Neuron (in vitro differentiated cells): ENCODE measurements at regions not wholly inside any gene's neighbourhood (a gene's known extent, or its start where the extent isn't known, plus 50 kb on each side); places are given as distances from the start of the nearest gene placed in this dataset.
"Not testable (repeated sequence)": the region's sequence is repeated elsewhere in the genome, so short reads cannot be mapped to it uniquely, and the experiment has no call there.

Experiments
- H2AFZ ChIP-seq: one replicate; pipeline ENCODE4 v1.6.1; 2013; ENCODE audit warnings: low read depth, mild to moderate bottlenecking, inconsistent platforms, low read length, moderate library complexity
- H3K27me3 ChIP-seq: one replicate; pipeline ENCODE4 v1.6.1; 2013; ENCODE audit warnings: low read length; ENCODE audit not compliant: insufficient read depth
- H3K36me3 ChIP-seq: one replicate; pipeline ENCODE4 v1.6.1; 2013; ENCODE audit warnings: low read length; ENCODE audit not compliant: insufficient read depth
- H3K4me1 ChIP-seq: one replicate; pipeline ENCODE4 v1.6.1; 2013; ENCODE audit warnings: low read length; ENCODE audit not compliant: insufficient read depth
- H3K4me3 ChIP-seq: 2 replicates; pipeline ENCODE4 v1.5.1; 2013; ENCODE audit warnings: mild to moderate bottlenecking, low read length, moderate library complexity
- H3K9me3 ChIP-seq: one replicate; pipeline ENCODE4 v1.6.1; 2013; ENCODE audit warnings: low read length

GRCh38 chr13:83125791-83126190, 756.5 kb downstream of the SLITRK1 start:
- no peaks in the 10 kb centered on the region for H3K9me3 ChIP-seq
- H3K4me1 ChIP-seq: no peaks in the 10 kb centered on the region

GRCh38 chr13:83121896-83122295, 760.4 kb downstream of the SLITRK1 start:
- H3K36me3 ChIP-seq: no peaks in the 10 kb centered on the region
- no peaks in the 10 kb centered on the region for H3K9me3 ChIP-seq
- no peak overlapping the region for H2AFZ ChIP-seq
- H3K4me1 ChIP-seq: no peaks in the 10 kb centered on the region
- H3K4me3 ChIP-seq: no peak overlapping the region
- no peaks in the 10 kb centered on the region for H3K27me3 ChIP-seq

More at GRCh38 chr13:83125791-83126190, 756.5 kb downstream of the SLITRK1 start:
- H3K27me3 ChIP-seq: no peaks in the 10 kb centered on the region
- no peak overlapping the region for H2AFZ ChIP-seq
- no peak overlapping the region for H3K4me3 ChIP-seq
- no peaks in the 10 kb centered on the region for H3K36me3 ChIP-seq

GRCh38 chr13:83117046-83117445, 765.2 kb downstream of the SLITRK1 start:
- H3K4me1 ChIP-seq: no peaks in the 10 kb centered on the region
- no peak overlapping the region for H2AFZ ChIP-seq
- H3K9me3 ChIP-seq: no peaks in the 10 kb centered on the region
- no peaks in the 10 kb centered on the region for H3K36me3 ChIP-seq
- no peak overlapping the region for H3K4me3 ChIP-seq
- H3K27me3 ChIP-seq: no peaks in the 10 kb centered on the region

- H3K27me3 ChIP-seq, H3K4me1 ChIP-seq, H3K36me3 ChIP-seq, H3K4me3 ChIP-seq, H2AFZ ChIP-seq, H3K9me3 ChIP-seq: not testable (repeated sequence)
These were observed 780.6 kb downstream of the SLITRK1 start for GRCh38 chr13:83101574-83102247.

GRCh38 chr13:83100237-83100636, 782.0 kb downstream of the SLITRK1 start:
- H3K9me3 ChIP-seq: no peaks in the 10 kb centered on the region
- H3K4me3 ChIP-seq: no peak overlapping the region
- H3K4me1 ChIP-seq: no peaks in the 10 kb centered on the region
- no peak overlapping the region for H2AFZ ChIP-seq
- H3K27me3 ChIP-seq: no peaks in the 10 kb centered on the region
- no peaks in the 10 kb centered on the region for H3K36me3 ChIP-seq

- peaks cover 12% of the 10 kb centered on the region for H3K4me1 ChIP-seq
- no peaks in the 10 kb centered on the region for H3K9me3 ChIP-seq
- H3K4me3 ChIP-seq: no peak overlapping the region
These were observed 793.4 kb downstream of the SLITRK1 start for GRCh38 chr13:83088858-83089257.

GRCh38 chr13:83086948-83087347, 795.3 kb downstream of the SLITRK1 start:
- Histone ChIP-seq H3K36me3 (no peaks in the 10 kb centered on the region), H3K4me3 (no peak overlapping the region), H3K4me1 (peaks cover 2% of the 10 kb centered on the region), H3K27me3 (no peaks in the 10 kb centered on the region), H2AFZ (no peak overlapping the region), H3K9me3 (no peaks in the 10 kb centered on the region)

More at GRCh38 chr13:83088858-83089257, 793.4 kb downstream of the SLITRK1 start:
- H3K27me3 ChIP-seq: no peaks in the 10 kb centered on the region
- no peaks in the 10 kb centered on the region for H3K36me3 ChIP-seq
- no peak overlapping the region for H2AFZ ChIP-seq

GRCh38 chr13:83086088-83086487, 796.2 kb downstream of the SLITRK1 start:
- no peak overlapping the region for H2AFZ ChIP-seq
- H3K4me3 ChIP-seq: no peak overlapping the region
- H3K9me3 ChIP-seq: no peaks in the 10 kb centered on the region
- no peaks in the 10 kb centered on the region for H3K27me3 ChIP-seq
- H3K4me1 ChIP-seq: no peaks in the 10 kb centered on the region
- no peaks in the 10 kb centered on the region for H3K36me3 ChIP-seq

- Histone ChIP-seq H3K27me3 (no peaks in the 10 kb centered on the region), H2AFZ (no peak overlapping the region), H3K36me3 (no peaks in the 10 kb centered on the region), H3K9me3 (no peaks in the 10 kb centered on the region), H3K4me1 (no peaks in the 10 kb centered on the region), H3K4me3 (no peak overlapping the region)
These were observed 796.9 kb downstream of the SLITRK1 start for GRCh38 chr13:83085186-83085900.

GRCh38 chr13:83077499-83077898, 804.8 kb downstream of the SLITRK1 start:
- Histone ChIP-seq H3K36me3 (no peaks in the 10 kb centered on the region), H3K4me3 (no peak overlapping the region), H3K27me3 (no peaks in the 10 kb centered on the region), H2AFZ (no peak overlapping the region), H3K4me1 (no peaks in the 10 kb centered on the region), H3K9me3 (no peaks in the 10 kb centered on the region)

- not testable (repeated sequence) for H3K4me1 ChIP-seq, H3K27me3 ChIP-seq, H3K9me3 ChIP-seq, H3K4me3 ChIP-seq, H2AFZ ChIP-seq, H3K36me3 ChIP-seq
These were observed 808.3 kb downstream of the SLITRK1 start for GRCh38 chr13:83073930-83074329.

GRCh38 chr13:83065108-83065507, 817.2 kb downstream of the SLITRK1 start:
- Histone ChIP-seq H3K9me3 (no peaks in the 10 kb centered on the region), H3K4me1 (no peaks in the 10 kb centered on the region), H3K27me3 (no peaks in the 10 kb centered on the region), H3K4me3 (no peak overlapping the region), H3K36me3 (no peaks in the 10 kb centered on the region), H2AFZ (no peak overlapping the region)

- H2AFZ ChIP-seq: no peak overlapping the region
- H3K36me3 ChIP-seq: no peaks in the 10 kb centered on the region
- H3K4me3 ChIP-seq: no peak overlapping the region
- no peaks in the 10 kb centered on the region for H3K4me1 ChIP-seq
- no peaks in the 10 kb centered on the region for H3K9me3 ChIP-seq
- H3K27me3 ChIP-seq: no peaks in the 10 kb centered on the region
These were observed 825.2 kb downstream of the SLITRK1 start for GRCh38 chr13:83057119-83057518.
